Spleen (tissue), 7 donors: ENCODE measurements at regions not wholly inside any gene's neighbourhood (a gene's known extent, or its start where the extent isn't known, plus 50 kb on each side); places are given as distances from the start of the nearest gene placed in this dataset.

Experiments used
- CTCF ChIP-seq, 11 experiments: fragments of 200-600 bp in 7 of 11; fragments of 450-650 bp in 4 of 11; sonication (generic) in 4 of 11; IDR thresholded peaks in 8 of 11; conservative IDR thresholded peaks in 3 of 11; 1 replicate in 7 of 11; 2 replicates in 4 of 11; pipeline versions ENCODE4 v1.4.0 to v1.8.0; 2016 to 2021; ENCODE audit warnings: antibody characterized with exemption in 11 of 11, inconsistent platforms in 4 of 11, mild to moderate bottlenecking in 1 of 11
- POLR2A ChIP-seq, 3 donors: fragments of 450-650 bp; IDR thresholded peaks; one replicate each; pipeline ENCODE4 v1.5.1; 2017; ENCODE audit warnings: antibody characterized with exemption in 3 of 3, mild to moderate bottlenecking in 1 of 3
- donor health status: DM: no; HTN: no; CAD: no; lungs with moderate emphysema.
- donor health status: DM: no; HTN: no; CAD: no.
- donor health status: DM: no; HTN: no; CAD: no.

GRCh38 chr3:65279225-65279782 lies 591.5 kb upstream of the ADAMTS9 start:
- TF ChIP-seq CTCF (IDR thresholded peaks at IDR 0.05 in 8 of 11, conservative IDR thresholded peaks at IDR 0.05 in 3 of 11) (no peak), POLR2A (IDR thresholded peaks at IDR 0.05) (no peak)
